ENCODE measurements at regions not wholly inside any gene's neighbourhood (a gene's known extent, or its start where the extent isn't known, plus 50 kb on each side); places are given as distances from the start of the nearest gene placed in this dataset.

- H3K36me3 ChIP-seq (ENCODE audit: control insufficient read depth in 1 of 2, insufficient read depth in 2 of 2, low read length in 2 of 2): no peaks in the 10 kb centered on the region
- RAD21 ChIA-PET (ENCODE audit: low non-redundant PET in 1 of 2, low total read pairs in 2 of 2, uncharacterized antibody in 2 of 2, unreplicated experiment in 2 of 2): no interaction called here
- intact Hi-C loops (cut with micrococcal nuclease): no loop called here
- H3K27ac ChIP-seq (ENCODE audit: low read depth, low read length): no peak overlapping the region
- H3K9me3 ChIP-seq (ENCODE audit: control insufficient read depth in 1 of 2, insufficient read depth in 1 of 2, low read depth in 1 of 2, low read length in 2 of 2): no peaks in the 10 kb centered on the region
- H3K9ac ChIP-seq (ENCODE audit: low read length): no peak overlapping the region
- no peaks in the 10 kb centered on the region for H4K20me1 ChIP-seq (ENCODE audit: insufficient read depth)
- H3K4me1 ChIP-seq (ENCODE audit: control insufficient read depth in 1 of 2, insufficient read depth in 2 of 2, low read length in 2 of 2): no peaks in the 10 kb centered on the region
- no peaks in the 10 kb centered on the region for H3K79me2 ChIP-seq (ENCODE audit: insufficient read depth, low read length)
- no peak overlapping the region for H2AFZ ChIP-seq (ENCODE audit: low read depth, low read length, poor library complexity, severe bottlenecking)
- H3K4me3 ChIP-seq (replicated peaks in 1 of 2; ENCODE audit: low read depth in 1 of 2, low read length in 2 of 2): no peak overlapping the region
- H3K4me2 ChIP-seq (ENCODE audit: low read length): no peak overlapping the region
- TF ChIP-seq CBX3 (IDR thresholded peaks at IDR 0.05; ENCODE audit: low read depth): no peak
- TF ChIP-seq CEBPB (IDR thresholded peaks at IDR 0.05; ENCODE audit: low read depth): no peak
- no peak for TF ChIP-seq TCF7L2 (IDR thresholded peaks at IDR 0.05; ENCODE audit: borderline replicate concordance, extremely low read depth, insufficient read depth, insufficient read length)
- TF ChIP-seq POLR2AphosphoS5 (IDR thresholded peaks at IDR 0.05; ENCODE audit: low read depth, low read length): no peak
- TF ChIP-seq RAD21 (IDR thresholded peaks at IDR 0.05; ENCODE audit: low read depth): no peak
- TF ChIP-seq SP1 (IDR thresholded peaks at IDR 0.05; ENCODE audit: low read depth): no peak
- no peak for TF ChIP-seq ZNF274 (IDR thresholded peaks at IDR 0.05; ENCODE audit: low read depth, low read length)
- TF ChIP-seq SRF (IDR thresholded peaks at IDR 0.05; ENCODE audit: low read depth): no peak
- no peak for TF ChIP-seq YY1 (IDR thresholded peaks at IDR 0.05; ENCODE audit: extremely low read depth, insufficient replicate concordance, low read depth, low read length)
- no peak for TF ChIP-seq CTCF (IDR thresholded peaks at IDR 0.05 in 2 of 3, conservative IDR thresholded peaks at IDR 0.05 in 1 of 3; ENCODE audit: borderline replicate concordance in 1 of 3, insufficient read depth in 1 of 3, low read depth in 2 of 3, low read length in 2 of 3)
- no peak for TF ChIP-seq ZFX (IDR thresholded peaks at IDR 0.05)
- no peak for TF ChIP-seq SIN3A (IDR thresholded peaks at IDR 0.05; ENCODE audit: low read depth)
- no peak for TF ChIP-seq ELF1 (IDR thresholded peaks at IDR 0.05; ENCODE audit: borderline replicate concordance, low read depth)
- no peak for TF ChIP-seq EGR1 (IDR thresholded peaks at IDR 0.05; ENCODE audit: low read depth)
- no peak for TF ChIP-seq POLR2A (IDR thresholded peaks at IDR 0.05; ENCODE audit: borderline replicate concordance, extremely low read depth, insufficient read depth, insufficient read length)
- no peak for TF ChIP-seq EZH2phosphoT487 (IDR thresholded peaks at IDR 0.05; ENCODE audit: borderline replicate concordance)
- no peak for TF ChIP-seq ZBTB33 (IDR thresholded peaks at IDR 0.05; ENCODE audit: extremely low read depth, insufficient replicate concordance, low read length)
- DNase-seq (ENCODE audit: low read depth, low spot score) (no peak), ATAC-seq (no peak)
- BruUV-seq (replicated peaks): no TSS peak
- no peaks in the 10 kb centered on the region for H3K27me3 ChIP-seq (ENCODE audit: insufficient read depth, low read length)
- CTCF ChIA-PET: interaction anchor here (1.3 kb wide), 1 partner anchor 9 kb away, joined by 4 read pairs; no protein-coding TSS in a partner anchor
- H3K9me2 ChIP-seq (ENCODE audit: insufficient read depth): no peaks in the 10 kb centered on the region
- POLR2A ChIA-PET: no interaction called here
Observed at GRCh38 chr6:53995935-53996334, 115.3 kb upstream of the MLIP start.
